GM12873 (cell line): ENCODE measurements at regions not wholly inside any gene's neighbourhood (a gene's known extent, or its start where the extent isn't known, plus 50 kb on each side); places are given as distances from the start of the nearest gene placed in this dataset.

Source experiments
- CTCF ChIP-seq: IDR thresholded peaks from 2 replicates; pipeline ENCODE4 v1.5.1; 2012; ENCODE audit warnings: low read depth, mild to moderate bottlenecking, moderate library complexity, low read length, control low read depth; ENCODE audit not compliant: insufficient read depth; ENCODE audit errors: missing control alignments

GRCh38 chr10:129005080-129005479, 462.0 kb upstream of the MGMT start:
- TF ChIP-seq CTCF: no peak

- TF ChIP-seq CTCF: no peak
Observed at GRCh38 chr10:129005804-129006203, 461.2 kb upstream of the MGMT start.

- TF ChIP-seq CTCF: no peak
Observed at GRCh38 chr10:129018511-129018910, 448.5 kb upstream of the MGMT start.

GRCh38 chr10:129020651-129021330, 446.2 kb upstream of the MGMT start:
- no peak for TF ChIP-seq CTCF

GRCh38 chr10:129021594-129022304, 445.3 kb upstream of the MGMT start:
- no peak for TF ChIP-seq CTCF

- TF ChIP-seq CTCF: no peak
Observed at GRCh38 chr10:129023082-129023481, 444.0 kb upstream of the MGMT start.

GRCh38 chr10:129024046-129024445, 443.0 kb upstream of the MGMT start:
- TF ChIP-seq CTCF: no peak
